Colonic mucosa (tissue), 4 donors: ENCODE measurements at regions not wholly inside any gene's neighbourhood (a gene's known extent, or its start where the extent isn't known, plus 50 kb on each side); places are given as distances from the start of the nearest gene placed in this dataset.
A peak's percentile ranks its signal among the peaks of the same experiment; 100 is the strongest.

Source experiments
- DNase-seq: peaks from one replicate; pipeline ENCODE4 v3.0.0-alpha.2; 2020
- H3K27ac ChIP-seq: fragments of 200-600 bp; one replicate; pipeline ENCODE4 v1.8.0; 2021
- H3K27me3 ChIP-seq: fragments of 200-600 bp; one replicate; pipeline ENCODE4 v1.8.0; 2021
- H3K36me3 ChIP-seq: fragments of 200-600 bp; one replicate; pipeline ENCODE4 v1.8.0; 2021
- H3K4me1 ChIP-seq: fragments of 200-600 bp; one replicate; pipeline ENCODE4 v1.8.0; 2021; ENCODE audit warnings: mild to moderate bottlenecking
- H3K4me3 ChIP-seq: fragments of 200-600 bp; one replicate; pipeline ENCODE4 v1.8.0; 2021
- H3K9ac ChIP-seq, 2 donors: one replicate each; pipeline ENCODE4 v1.7.0; 2013; ENCODE audit warnings: control low read depth in 2 of 2, low read depth in 2 of 2, low read length in 2 of 2
- H3K9me3 ChIP-seq: fragments of 200-600 bp; one replicate; pipeline ENCODE4 v1.8.0; 2021
- intact Hi-C: fragments of 100-400 bp; cut with DNase I; formaldehyde crosslinking; loops from one replicate; pipeline ENCODE4 v1.14.1; 2022
- TF ChIP-seq, protein P1 (sequence below): fragments of 200-600 bp; IDR thresholded peaks from one replicate; pipeline ENCODE4 v1.8.0; 2022; ENCODE audit warnings: antibody characterized with exemption, mild to moderate bottlenecking
- donor health status: healthy.
- donor health status: DM: no; HTN: no; CAD: no.
- donor health status: DM: no; HTN: no; CAD: no.

DNA sequence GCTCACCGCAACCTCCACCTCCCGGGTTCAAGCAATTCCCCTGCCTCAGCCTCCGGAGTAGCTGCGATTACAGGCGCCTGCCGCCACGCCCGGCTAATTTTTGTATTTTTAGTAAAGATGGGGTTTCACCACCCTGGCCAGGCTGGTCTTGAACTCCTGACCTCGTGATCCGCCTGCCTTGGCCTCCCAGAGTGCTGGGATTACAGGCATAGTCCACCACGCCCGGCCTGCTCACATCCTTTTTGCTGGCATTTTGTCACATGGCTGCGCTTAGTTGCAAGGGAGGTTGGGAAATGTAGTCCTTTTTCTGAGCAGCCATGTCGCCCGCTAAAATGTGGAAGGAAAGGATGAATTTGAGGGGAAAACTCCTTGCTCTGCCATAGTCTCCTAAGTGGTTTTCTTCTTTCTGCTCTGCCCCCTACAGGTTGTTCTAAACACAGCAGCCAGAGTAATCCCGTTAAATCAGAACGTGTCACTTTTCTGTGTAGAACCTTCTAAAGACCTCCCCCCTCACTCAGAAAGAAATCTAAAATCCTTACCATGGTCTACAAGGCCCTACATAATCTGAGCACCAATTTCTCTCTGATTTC lies 57.8 kb upstream of the HSPA9 start:
- DNase-seq, result peak; percentile 62
- intact Hi-C loops, result no loop called here

DNA sequence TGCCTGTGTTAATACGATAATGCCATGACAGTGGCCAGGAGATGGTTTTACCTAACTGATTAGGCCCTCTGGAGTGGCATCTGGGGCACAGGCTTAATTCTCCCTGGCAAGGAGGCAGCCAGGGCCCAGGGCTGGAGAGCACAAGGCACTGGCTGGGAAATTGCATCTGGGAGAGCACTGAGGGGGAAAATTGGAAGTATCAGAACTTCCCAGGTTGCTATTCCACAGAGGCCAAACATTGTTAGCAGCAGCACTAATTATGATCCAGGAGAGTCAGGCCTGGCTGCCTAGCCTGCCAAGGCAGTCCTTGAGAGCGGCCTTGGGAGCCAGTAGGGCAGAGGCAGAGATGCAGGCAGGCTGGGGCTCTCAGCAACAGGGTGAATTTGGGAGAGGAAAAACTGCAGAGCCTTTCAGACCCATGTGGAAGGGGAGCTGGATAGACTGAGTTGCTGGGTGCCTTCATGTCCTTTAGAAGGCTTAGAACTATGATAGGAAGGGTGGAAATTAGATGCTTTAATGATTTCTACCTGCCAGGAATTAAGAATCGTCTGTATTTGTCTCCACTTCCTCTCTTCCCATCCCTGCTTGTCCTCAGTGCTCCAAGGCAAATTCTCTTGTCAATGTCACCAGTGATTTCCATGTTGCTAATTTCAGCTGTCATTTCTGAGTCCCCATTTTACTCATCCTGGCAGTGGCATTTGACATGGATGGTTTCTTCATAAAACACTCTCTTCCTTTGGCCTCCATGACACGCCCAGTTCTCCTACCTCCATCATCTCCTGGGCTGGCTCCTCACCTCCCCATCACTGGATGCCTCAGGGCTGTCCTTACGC lies 56.1 kb upstream of the HSPA9 start:
- Histone ChIP-seq H3K9me3 (no peaks in the 10 kb centered on the region), H3K9ac (no peak overlapping the region), H3K36me3 (no peaks in the 10 kb centered on the region), H3K4me1 (no peaks in the 10 kb centered on the region), H3K27ac (no peak overlapping the region), H3K4me3 (no peak overlapping the region), H3K27me3 (no peaks in the 10 kb centered on the region)
- TF ChIP-seq, protein P1, sequence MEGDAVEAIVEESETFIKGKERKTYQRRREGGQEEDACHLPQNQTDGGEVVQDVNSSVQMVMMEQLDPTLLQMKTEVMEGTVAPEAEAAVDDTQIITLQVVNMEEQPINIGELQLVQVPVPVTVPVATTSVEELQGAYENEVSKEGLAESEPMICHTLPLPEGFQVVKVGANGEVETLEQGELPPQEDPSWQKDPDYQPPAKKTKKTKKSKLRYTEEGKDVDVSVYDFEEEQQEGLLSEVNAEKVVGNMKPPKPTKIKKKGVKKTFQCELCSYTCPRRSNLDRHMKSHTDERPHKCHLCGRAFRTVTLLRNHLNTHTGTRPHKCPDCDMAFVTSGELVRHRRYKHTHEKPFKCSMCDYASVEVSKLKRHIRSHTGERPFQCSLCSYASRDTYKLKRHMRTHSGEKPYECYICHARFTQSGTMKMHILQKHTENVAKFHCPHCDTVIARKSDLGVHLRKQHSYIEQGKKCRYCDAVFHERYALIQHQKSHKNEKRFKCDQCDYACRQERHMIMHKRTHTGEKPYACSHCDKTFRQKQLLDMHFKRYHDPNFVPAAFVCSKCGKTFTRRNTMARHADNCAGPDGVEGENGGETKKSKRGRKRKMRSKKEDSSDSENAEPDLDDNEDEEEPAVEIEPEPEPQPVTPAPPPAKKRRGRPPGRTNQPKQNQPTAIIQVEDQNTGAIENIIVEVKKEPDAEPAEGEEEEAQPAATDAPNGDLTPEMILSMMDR, result no peak
- DNase-seq, result no peak
- intact Hi-C loops, result no loop called here

More for the DNA sequence above, 57.8 kb upstream of the HSPA9 start:
- TF ChIP-seq, protein P1, result peak; percentile 29
- no peak overlapping the region for H3K27ac ChIP-seq
- no peak overlapping the region for H3K4me3 ChIP-seq
- no peak overlapping the region for H3K9ac ChIP-seq
- no peaks in the 10 kb centered on the region for H3K9me3 ChIP-seq
- no peaks in the 10 kb centered on the region for H3K4me1 ChIP-seq
- no peaks in the 10 kb centered on the region for H3K27me3 ChIP-seq
- no peaks in the 10 kb centered on the region for H3K36me3 ChIP-seq

DNA sequence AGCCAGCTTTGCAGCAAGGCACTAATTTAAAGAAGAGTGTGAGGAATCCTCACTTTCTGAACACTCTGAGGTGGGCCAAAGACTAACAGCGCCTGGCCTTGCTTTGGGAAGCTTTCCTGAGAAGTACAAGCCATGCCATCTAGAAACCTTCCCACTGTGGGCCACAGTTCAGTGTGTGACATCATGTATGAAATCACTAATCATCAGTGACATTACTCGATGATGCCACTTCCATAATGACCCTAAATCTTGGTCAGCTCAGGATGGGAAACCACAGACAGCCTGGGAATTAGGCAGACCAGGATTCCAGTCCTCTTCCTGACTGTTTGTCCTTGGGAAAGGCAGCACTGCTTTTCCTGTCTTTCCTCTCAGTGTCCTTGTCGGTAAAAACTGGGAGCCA lies 54.2 kb upstream of the HSPA9 start:
- H3K27ac ChIP-seq, result no peak overlapping the region
- no peak overlapping the region for H3K9ac ChIP-seq
- no peaks in the 10 kb centered on the region for H3K4me1 ChIP-seq
- no peak for DNase-seq
- H3K4me3 ChIP-seq, result no peak overlapping the region
- TF ChIP-seq, protein P1, result no peak
- no peaks in the 10 kb centered on the region for H3K9me3 ChIP-seq
- H3K36me3 ChIP-seq, result no peaks in the 10 kb centered on the region
- no peaks in the 10 kb centered on the region for H3K27me3 ChIP-seq
- intact Hi-C loops, result no loop called here

DNA sequence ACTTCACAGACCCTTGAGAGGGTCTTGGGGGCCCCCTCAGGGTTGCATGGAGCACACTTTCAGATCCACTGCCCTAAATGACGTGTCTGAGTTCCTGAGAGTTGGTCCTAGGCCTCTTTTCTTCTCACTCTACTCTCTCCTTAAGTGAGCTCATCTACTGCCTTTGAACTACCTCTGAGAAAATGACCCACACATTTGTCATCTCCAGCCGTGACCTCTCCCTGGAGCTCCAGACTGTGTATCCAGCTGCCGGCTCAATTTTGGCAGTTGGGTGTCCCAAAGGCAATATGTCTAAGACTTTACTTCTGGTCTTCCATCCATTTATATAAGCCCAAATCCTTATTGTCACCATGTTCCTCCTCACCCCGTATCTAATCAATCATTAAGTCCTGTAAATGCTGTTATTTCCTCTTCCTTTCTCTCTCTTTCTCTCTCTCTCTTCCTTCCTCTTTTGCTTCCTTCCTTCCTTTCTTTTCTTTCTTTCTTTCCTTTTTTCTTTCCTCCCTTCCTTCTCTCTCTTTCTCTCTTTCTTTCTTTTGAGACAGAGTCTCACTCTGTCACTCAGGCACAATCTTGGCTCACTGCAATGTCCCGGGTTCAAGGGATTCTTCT lies 51.2 kb upstream of the HSPA9 start:
- Histone ChIP-seq H3K36me3 (no peaks in the 10 kb centered on the region), H3K9me3 (no peaks in the 10 kb centered on the region)
- TF ChIP-seq, protein P1, result no peak

DNA sequence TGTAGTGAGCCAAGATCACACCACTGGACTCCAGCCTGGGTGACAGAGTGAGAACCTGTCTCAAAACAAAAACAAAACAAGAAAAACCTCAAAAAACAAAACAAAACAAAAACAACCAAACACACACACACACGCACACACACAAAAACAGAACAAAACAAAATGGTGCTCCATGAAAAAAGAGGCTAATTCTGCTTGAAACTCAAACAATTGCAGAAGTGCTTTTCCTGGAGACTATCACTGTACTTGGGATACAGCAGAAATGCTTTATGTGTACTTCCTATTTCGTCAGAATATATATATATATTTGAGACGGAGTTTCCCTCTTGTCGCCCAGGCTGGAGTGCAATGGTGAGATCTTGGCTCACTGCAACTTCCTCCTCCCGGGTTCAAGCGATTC lies 49.9 kb upstream of the HSPA9 start:
- H3K4me3 ChIP-seq, result no peak overlapping the region
- no peaks in the 10 kb centered on the region for H3K27me3 ChIP-seq
- intact Hi-C loops, result no loop called here
- no peaks in the 10 kb centered on the region for H3K36me3 ChIP-seq
- DNase-seq, result no peak
- no peaks in the 10 kb centered on the region for H3K4me1 ChIP-seq
- TF ChIP-seq, protein P1, result no peak
- H3K9me3 ChIP-seq, result no peaks in the 10 kb centered on the region
- H3K27ac ChIP-seq, result no peak overlapping the region
- H3K9ac ChIP-seq, result no peak overlapping the region

More for the DNA sequence above, 51.2 kb upstream of the HSPA9 start:
- no peaks in the 10 kb centered on the region for H3K27me3 ChIP-seq
- DNase-seq, result no peak
- no peak overlapping the region for H3K27ac ChIP-seq
- intact Hi-C loops, result no loop called here
- no peak overlapping the region for H3K9ac ChIP-seq
- H3K4me3 ChIP-seq, result no peak overlapping the region
- H3K4me1 ChIP-seq, result no peaks in the 10 kb centered on the region
